GM10266 (cell line): ENCODE measurements at regions not wholly inside any gene's neighbourhood (a gene's known extent, or its start where the extent isn't known, plus 50 kb on each side); places are given as distances from the start of the nearest gene placed in this dataset.
"Not testable (repeated sequence)": the region's sequence is repeated elsewhere in the genome, so short reads cannot be mapped to it uniquely, and the experiment has no call there.

ENCODE experiments used
- DNase-seq: peaks from one replicate; pipeline ENCODE4 v3.0.0; 2012; ENCODE audit errors: extremely low spot score
- CTCF ChIP-seq: IDR thresholded peaks from 2 replicates; pipeline ENCODE4 v1.5.1; 2012; ENCODE audit warnings: mild to moderate bottlenecking, low read depth; ENCODE audit not compliant: control insufficient read depth, insufficient read depth; ENCODE audit errors: missing control alignments

DNA sequence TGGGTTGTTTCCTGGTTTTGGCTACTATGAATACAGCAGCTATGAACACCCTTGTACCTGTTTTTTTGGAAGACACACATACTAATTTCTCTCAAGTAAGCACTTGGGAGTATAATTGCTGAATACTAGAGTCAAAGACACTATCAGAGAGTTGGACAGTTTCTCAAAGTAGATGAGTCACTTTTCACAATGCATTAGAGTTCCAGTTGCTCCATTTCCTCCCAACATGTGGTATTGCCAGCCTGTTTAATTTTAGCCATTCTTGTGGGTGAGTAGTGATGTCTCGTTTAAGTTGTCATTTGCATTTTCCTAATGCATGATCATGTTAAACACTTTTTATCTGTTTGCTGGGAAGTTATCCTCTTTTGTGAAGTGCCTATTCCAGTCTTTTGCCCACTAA lies 81.6 kb upstream of the GDNF start:
- no peak for DNase-seq
- no peak for TF ChIP-seq CTCF

- DNase-seq = no peak
- TF ChIP-seq CTCF = no peak
Measured at GRCh38 chr5:37918424-37918823, 78.6 kb upstream of the GDNF start.

- no peak for DNase-seq
- no peak for TF ChIP-seq CTCF
Measured at GRCh38 chr5:37916525-37916924, 76.7 kb upstream of the GDNF start.

- DNase-seq = no peak
- TF ChIP-seq CTCF = no peak
Measured at GRCh38 chr5:37915097-37915736, 75.4 kb upstream of the GDNF start.

DNA sequence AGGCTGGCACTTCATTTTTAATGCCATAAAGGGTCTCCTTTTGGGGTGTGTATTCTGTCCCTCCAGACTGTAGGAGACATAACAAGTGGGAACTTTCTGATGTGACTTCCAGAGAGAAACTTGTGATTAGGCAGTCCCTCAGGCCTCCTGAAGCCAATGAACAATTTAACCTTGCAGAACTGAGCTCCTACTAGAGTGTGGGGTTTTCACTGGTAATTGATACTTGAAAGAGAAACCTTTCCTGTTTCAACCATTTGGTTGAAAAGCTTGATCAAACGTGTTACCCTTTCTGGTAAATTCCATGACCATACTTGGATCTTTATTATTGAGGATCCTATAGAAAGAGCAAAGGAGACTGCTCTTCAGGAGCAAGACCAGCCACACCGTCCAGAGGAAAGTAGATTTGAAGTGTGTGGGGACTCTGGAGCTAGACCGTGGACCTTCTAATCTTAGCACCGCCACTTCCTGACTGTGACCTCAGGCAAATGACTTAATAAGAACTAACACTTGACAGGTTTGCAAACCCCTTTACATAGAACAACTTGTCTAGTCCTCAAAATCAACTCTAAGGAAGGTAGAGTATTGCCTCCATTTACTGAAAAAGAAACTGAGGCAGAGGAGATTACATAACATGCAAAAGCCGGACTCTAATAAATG lies 69.9 kb upstream of the GDNF start:
- not testable (repeated sequence) for DNase-seq

- no peak for TF ChIP-seq CTCF
Measured at GRCh38 chr5:37906416-37906815, 66.6 kb upstream of the GDNF start.

DNA sequence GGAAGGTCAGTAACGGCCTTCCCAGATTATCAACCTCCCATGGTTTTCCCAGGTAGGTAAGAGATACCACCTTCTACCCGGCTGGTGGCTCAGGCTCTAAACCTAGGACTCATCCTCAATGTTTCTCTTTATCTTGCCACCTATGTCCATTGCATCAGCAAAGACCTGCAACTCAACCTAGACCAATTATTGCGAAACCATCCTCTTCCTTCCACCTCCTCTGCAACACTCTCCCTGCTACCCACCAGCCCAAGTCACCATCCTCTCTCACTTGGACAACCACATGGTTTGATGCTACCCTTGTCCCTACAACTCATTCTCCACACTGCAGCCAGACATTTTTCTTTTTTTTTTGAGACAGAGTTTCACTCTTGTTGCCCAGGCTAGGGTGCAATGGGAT lies 65.4 kb upstream of the GDNF start:
- TF ChIP-seq CTCF = no peak
- no peak for DNase-seq

More at GRCh38 chr5:37906416-37906815, 66.6 kb upstream of the GDNF start:
- no peak for DNase-seq

GRCh38 chr5:37902323-37902722 lies 62.5 kb upstream of the GDNF start:
- DNase-seq = no peak
- TF ChIP-seq CTCF = no peak
